ENCODE measurements at regions not wholly inside any gene's neighbourhood (a gene's known extent, or its start where the extent isn't known, plus 50 kb on each side); places are given as distances from the start of the nearest gene placed in this dataset.
"Not testable (repeated sequence)": the region's sequence is repeated elsewhere in the genome, so short reads cannot be mapped to it uniquely, and the experiment has no call there.

- H3K27me3 Mint-ChIP-seq (ENCODE audit: low read depth): no peaks in the 10 kb centered on the region
- no peaks in the 10 kb centered on the region for H3K36me3 Mint-ChIP-seq (ENCODE audit: low read depth)
- H3K9me3 Mint-ChIP-seq: no peaks in the 10 kb centered on the region
- H3K4me1 Mint-ChIP-seq (ENCODE audit: low read depth): no peaks in the 10 kb centered on the region
- no peak overlapping the region for H3K27ac Mint-ChIP-seq
- no peak overlapping the region for H3K4me3 Mint-ChIP-seq
Measured at GRCh38 chr12:131553096-131553777, 157.7 kb upstream of the SFSWAP start.

DNA sequence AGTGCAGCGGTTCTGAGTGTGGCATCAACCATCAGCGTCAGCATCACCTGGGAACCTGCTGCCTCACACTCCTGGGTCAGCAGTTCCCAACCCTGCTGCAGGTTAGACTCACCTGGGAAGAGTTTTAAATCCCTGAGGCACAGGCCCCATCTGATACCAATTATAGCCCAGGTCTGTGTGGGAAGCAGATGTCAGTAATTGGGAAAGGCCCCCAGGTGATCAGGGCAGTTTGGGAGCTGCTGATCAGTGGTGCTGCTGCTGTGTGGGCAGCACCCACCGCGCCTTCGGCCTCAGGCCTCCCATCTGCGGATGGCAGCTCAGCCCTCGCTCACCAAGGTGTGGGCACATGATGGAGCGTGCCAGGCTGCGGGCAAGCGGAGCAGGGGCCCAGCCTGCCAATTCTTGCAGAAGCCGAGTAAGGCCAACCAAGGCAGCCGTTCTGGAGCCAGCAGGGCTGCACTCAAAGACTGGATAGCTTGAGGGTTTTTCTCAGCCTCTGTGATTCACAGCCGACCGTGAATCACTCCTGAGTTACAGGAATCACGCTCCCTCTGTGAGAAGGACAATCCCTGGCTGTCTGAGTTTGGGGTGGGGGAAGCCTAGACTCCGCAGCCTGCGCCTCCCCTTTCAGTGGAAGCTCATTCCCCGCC lies 155.6 kb upstream of the SFSWAP start:
- no peaks in the 10 kb centered on the region for H3K9me3 Mint-ChIP-seq
- no peaks in the 10 kb centered on the region for H3K27me3 Mint-ChIP-seq (ENCODE audit: low read depth)
- H3K36me3 Mint-ChIP-seq (ENCODE audit: low read depth): no peaks in the 10 kb centered on the region
- H3K27ac Mint-ChIP-seq: no peak overlapping the region
- H3K4me3 Mint-ChIP-seq: no peak overlapping the region
- H3K4me1 Mint-ChIP-seq (ENCODE audit: low read depth): no peaks in the 10 kb centered on the region

- Mint-ChIP-seq H3K4me1 (ENCODE audit: low read depth) (no peaks in the 10 kb centered on the region), H3K27ac (no peak overlapping the region), H3K4me3 (no peak overlapping the region), H3K36me3 (ENCODE audit: low read depth) (no peaks in the 10 kb centered on the region), H3K27me3 (ENCODE audit: low read depth) (no peaks in the 10 kb centered on the region), H3K9me3 (no peaks in the 10 kb centered on the region)
Measured at GRCh38 chr12:131555866-131556265, 155.0 kb upstream of the SFSWAP start.

DNA sequence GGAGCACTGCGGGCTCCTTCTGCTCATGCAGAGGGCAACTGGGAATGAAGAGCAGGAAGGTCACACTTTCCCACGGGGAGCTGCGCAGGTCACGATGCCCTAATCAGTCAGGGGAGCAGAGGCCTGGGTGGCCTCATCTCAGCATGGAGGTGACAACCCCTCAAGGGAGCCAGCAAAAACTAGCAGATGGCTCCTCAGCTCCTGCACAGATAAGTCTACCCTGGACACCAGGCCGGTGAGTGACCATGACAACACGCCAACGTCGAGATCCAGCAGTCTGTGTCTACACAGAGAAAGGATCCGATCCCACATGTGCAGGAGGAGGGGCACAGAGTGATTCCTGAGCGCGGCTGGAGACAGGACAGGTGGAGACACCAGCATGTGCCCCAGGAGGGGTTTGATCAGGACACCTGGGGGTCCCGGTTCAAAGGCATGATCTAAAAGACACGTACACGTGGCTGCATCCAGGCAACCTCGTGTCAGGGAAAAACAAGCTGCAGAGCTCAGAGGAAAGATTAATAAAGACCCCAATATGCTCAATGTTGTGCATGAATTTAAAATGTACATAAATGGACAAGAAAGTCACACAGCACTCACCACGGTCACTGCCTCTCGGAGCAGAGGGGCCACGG lies 153.7 kb upstream of the SFSWAP start:
- Mint-ChIP-seq H3K27me3 (ENCODE audit: low read depth) (no peaks in the 10 kb centered on the region), H3K36me3 (ENCODE audit: low read depth) (no peaks in the 10 kb centered on the region), H3K9me3 (no peaks in the 10 kb centered on the region), H3K4me3 (no peak overlapping the region), H3K27ac (no peak overlapping the region), H3K4me1 (ENCODE audit: low read depth) (no peaks in the 10 kb centered on the region)

- H3K4me3 Mint-ChIP-seq: no peak overlapping the region
- no peaks in the 10 kb centered on the region for H3K36me3 Mint-ChIP-seq (ENCODE audit: low read depth)
- H3K9me3 Mint-ChIP-seq: no peaks in the 10 kb centered on the region
- no peak overlapping the region for H3K27ac Mint-ChIP-seq
- peaks cover 4% of the 10 kb centered on the region for H3K27me3 Mint-ChIP-seq (ENCODE audit: low read depth)
- H3K4me1 Mint-ChIP-seq (ENCODE audit: low read depth): no peaks in the 10 kb centered on the region
Measured at GRCh38 chr12:131559517-131560516, 151.1 kb upstream of the SFSWAP start.

GRCh38 chr12:131561051-131561450 lies 149.8 kb upstream of the SFSWAP start:
- no peak overlapping the region for H3K4me3 Mint-ChIP-seq
- no peaks in the 10 kb centered on the region for H3K9me3 Mint-ChIP-seq
- H3K27ac Mint-ChIP-seq: no peak overlapping the region
- peaks cover 4% of the 10 kb centered on the region for H3K27me3 Mint-ChIP-seq (ENCODE audit: low read depth)
- H3K4me1 Mint-ChIP-seq (ENCODE audit: low read depth): no peaks in the 10 kb centered on the region
- H3K36me3 Mint-ChIP-seq (ENCODE audit: low read depth): no peaks in the 10 kb centered on the region

DNA sequence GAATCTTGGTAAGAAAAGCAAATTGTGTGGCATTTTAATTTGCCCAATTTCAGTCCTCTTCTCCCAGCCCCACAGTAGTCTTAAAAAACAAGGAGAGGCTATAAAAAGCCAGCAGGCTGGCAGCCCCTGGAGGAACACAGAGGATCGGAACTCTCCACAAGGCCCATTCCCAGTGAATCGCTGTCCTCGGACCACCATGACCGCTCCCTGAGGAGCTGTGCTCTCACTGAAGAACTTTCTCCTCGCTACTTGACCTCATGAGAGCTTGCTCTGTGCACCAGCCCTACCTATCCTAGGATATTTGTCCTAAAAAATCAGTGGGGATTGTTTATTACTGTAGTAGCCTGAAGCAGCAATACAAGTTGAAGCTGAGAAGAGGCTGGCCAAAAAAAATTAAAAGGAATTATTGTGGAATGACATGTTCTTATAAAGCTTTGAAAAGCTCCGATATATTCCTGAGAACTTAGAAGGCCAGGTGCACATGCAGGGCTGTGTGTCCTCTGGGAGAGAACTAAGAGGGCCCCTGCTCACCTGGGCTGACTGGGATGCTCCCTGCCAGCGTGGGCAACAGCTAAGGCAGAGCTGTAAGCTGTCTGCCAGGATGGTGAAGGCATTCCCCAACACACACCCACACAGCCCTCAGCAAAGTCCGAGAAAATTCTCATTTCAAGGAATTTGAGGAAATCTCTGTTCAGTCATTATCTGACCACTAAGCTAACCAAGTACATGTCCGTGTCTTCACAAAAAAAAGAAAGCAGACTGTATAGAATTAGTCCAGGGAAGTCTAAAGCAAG lies 148.8 kb upstream of the SFSWAP start:
- Mint-ChIP-seq H3K9me3 (no peaks in the 10 kb centered on the region), H3K27me3 (ENCODE audit: low read depth) (peaks cover 4% of the 10 kb centered on the region), H3K4me3 (no peak overlapping the region), H3K27ac (no peak overlapping the region), H3K36me3 (ENCODE audit: low read depth) (no peaks in the 10 kb centered on the region), H3K4me1 (ENCODE audit: low read depth) (no peaks in the 10 kb centered on the region)

DNA sequence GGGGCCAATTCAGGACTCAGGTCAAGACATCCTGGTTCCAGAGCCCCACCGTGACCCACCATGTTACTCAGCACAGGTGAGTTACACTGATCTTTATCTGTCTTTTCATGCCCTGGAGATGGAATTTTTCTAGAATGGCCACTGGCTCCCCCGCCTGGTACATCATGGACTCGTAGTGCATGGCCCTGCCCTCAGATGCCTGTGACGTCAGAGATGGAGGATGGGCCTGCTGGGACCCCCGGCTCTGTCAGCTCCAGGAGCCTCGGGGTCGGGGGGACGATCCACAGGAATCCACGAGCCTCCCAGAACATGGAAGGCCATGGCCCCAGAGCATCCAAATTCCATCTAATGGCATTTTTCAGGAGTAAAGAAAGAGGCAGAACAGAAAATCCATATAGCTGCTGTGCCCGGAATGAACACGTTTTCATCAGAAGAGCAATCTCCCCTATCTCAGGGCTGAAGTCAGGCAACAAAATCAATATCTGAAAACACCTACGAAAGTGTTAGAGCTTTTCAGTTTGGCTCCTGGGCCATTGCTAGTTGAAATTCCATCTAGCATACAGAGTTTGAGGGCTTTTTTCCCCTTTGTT lies 146.7 kb upstream of the SFSWAP start:
- H3K27ac Mint-ChIP-seq; H3K9me3 Mint-ChIP-seq; H3K27me3 Mint-ChIP-seq (ENCODE audit: low read depth); H3K36me3 Mint-ChIP-seq (ENCODE audit: low read depth); H3K4me3 Mint-ChIP-seq; H3K4me1 Mint-ChIP-seq (ENCODE audit: low read depth): not testable (repeated sequence)

GRCh38 chr12:131564845-131565244 lies 146.0 kb upstream of the SFSWAP start:
- H3K4me1 Mint-ChIP-seq (ENCODE audit: low read depth): no peaks in the 10 kb centered on the region
- H3K4me3 Mint-ChIP-seq: no peak overlapping the region
- H3K36me3 Mint-ChIP-seq (ENCODE audit: low read depth): no peaks in the 10 kb centered on the region
- no peaks in the 10 kb centered on the region for H3K9me3 Mint-ChIP-seq
- peaks cover 4% of the 10 kb centered on the region for H3K27me3 Mint-ChIP-seq (ENCODE audit: low read depth)
- H3K27ac Mint-ChIP-seq: no peak overlapping the region

GRCh38 chr12:131565267-131566015 lies 145.4 kb upstream of the SFSWAP start:
- Mint-ChIP-seq H3K4me1 (ENCODE audit: low read depth) (no peaks in the 10 kb centered on the region), H3K27ac (no peak overlapping the region), H3K36me3 (ENCODE audit: low read depth) (no peaks in the 10 kb centered on the region), H3K9me3 (no peaks in the 10 kb centered on the region), H3K27me3 (ENCODE audit: low read depth) (peaks cover 4% of the 10 kb centered on the region), H3K4me3 (no peak overlapping the region)

DNA sequence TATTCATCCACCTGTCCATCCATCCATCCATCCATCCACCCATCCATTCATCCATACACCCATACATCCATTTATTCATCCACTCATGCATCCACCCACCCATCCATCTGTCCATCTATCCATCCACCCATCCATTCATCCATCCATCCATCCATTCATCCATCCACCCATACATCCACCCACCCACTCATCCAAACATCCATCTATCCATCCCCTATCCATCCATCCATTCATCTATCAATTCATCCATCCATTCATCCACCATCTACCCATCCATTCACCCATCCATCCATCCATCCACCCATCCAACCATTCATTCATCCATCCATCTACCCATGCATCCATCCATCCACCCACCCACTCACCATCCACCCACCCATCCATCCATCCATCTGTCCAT lies 142.6 kb upstream of the SFSWAP start:
- Mint-ChIP-seq H3K27ac (no peak overlapping the region), H3K36me3 (ENCODE audit: low read depth) (no peaks in the 10 kb centered on the region), H3K4me1 (ENCODE audit: low read depth) (no peaks in the 10 kb centered on the region), H3K9me3 (no peaks in the 10 kb centered on the region), H3K4me3 (no peak overlapping the region), H3K27me3 (ENCODE audit: low read depth) (peaks cover 4% of the 10 kb centered on the region)

DNA sequence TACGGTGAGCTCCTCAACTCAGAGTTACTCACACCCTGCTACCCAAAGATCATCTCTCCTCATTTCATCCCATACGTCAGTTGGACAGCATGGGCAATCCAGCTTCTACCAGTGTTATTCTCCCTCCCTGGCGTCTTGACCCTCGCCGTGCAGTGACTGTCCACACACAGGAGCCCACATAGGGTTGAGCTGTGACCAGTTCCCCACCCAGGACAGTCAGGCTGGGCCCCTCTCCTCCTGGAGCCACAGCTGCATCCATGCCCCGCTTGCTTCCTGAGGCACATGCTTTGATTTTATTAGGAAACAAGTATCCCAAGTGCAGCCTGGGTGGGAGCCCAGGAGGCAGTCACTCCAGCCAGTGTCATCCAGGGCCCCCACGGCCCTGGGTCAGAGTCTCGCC lies 140.3 kb upstream of the SFSWAP start:
- H3K36me3 Mint-ChIP-seq (ENCODE audit: low read depth): no peaks in the 10 kb centered on the region
- no peak overlapping the region for H3K4me3 Mint-ChIP-seq

GRCh38 chr12:131571827-131572226 lies 139.1 kb upstream of the SFSWAP start:
- peaks cover 8% of the 10 kb centered on the region for H3K9me3 Mint-ChIP-seq
- no peaks in the 10 kb centered on the region for H3K4me1 Mint-ChIP-seq (ENCODE audit: low read depth)
- no peaks in the 10 kb centered on the region for H3K27me3 Mint-ChIP-seq (ENCODE audit: low read depth)
- H3K27ac Mint-ChIP-seq: no peak overlapping the region
- no peaks in the 10 kb centered on the region for H3K36me3 Mint-ChIP-seq (ENCODE audit: low read depth)
- H3K4me3 Mint-ChIP-seq: no peak overlapping the region

More for the DNA sequence above, 140.3 kb upstream of the SFSWAP start:
- Mint-ChIP-seq H3K4me1 (ENCODE audit: low read depth) (no peaks in the 10 kb centered on the region), H3K9me3 (no peaks in the 10 kb centered on the region), H3K27ac (no peak overlapping the region), H3K27me3 (ENCODE audit: low read depth) (no peaks in the 10 kb centered on the region)

Data from T-helper 1 cell treated with Interleukin-12 subunit alpha and Interleukin-12 subunit beta and Interleukin-4 antibody, amounts not matched to agents 30 μg/mL and 1 μg/mL, for 36 hours (primary cell).